Stimulated activated CD4-positive, alpha-beta T cell treated with anti-CD3 and anti-CD28 coated beads, Interleukin-4, amount 100 ng/mL, for 48 hours (primary cell): ENCODE measurements at regions not wholly inside any gene's neighbourhood (a gene's known extent, or its start where the extent isn't known, plus 50 kb on each side); places are given as distances from the start of the nearest gene placed in this dataset.

ENCODE experiments used
- DNase-seq, 2 donors: peaks; one replicate each; pipeline ENCODE4 v3.0.0-alpha.2; 2020; ENCODE audit warnings: low read depth in 2 of 2

DNA sequence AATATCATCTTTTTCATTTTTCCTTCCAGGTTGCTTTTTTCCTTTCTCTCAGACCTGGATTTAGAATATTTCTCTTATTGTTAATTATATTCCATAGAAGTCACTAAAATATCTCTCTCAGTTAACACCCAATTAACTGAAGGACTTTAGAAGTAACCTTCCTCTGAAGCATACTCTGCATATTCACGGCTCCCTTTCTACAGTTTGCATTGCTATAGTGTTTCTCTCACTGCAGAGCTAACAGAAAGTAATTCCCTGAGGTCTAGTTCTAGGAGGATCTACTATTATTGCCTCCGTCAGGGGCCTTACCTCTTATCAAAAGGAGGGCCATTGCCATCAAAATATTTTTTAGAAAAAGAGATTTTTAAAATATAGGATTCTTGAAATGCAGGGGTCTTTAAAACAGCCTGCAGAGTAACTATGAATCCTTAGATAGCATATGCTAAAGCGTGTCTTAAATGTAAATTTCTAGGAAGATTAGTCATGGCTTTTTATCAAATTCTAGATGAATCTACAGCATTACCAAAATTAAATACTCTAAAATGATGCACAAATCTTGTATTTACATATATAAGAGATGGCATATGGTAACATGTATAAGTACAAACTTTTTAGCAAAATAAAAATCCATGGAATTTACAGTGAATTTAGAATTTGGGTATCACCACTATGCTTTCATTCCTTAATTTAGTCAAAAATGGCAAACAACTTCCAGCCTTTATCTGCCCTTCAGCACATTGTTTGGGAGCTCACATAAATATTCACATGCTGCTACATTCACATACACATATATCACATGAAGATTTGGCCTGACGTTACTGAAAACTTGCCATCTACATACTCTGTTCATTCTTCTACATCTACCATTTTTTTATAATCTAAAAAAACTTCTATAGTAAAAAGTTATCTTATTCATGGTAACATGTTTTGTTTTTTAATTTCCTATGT lies 696.8 kb downstream of the OTOL1 start:
- DNase-seq: no peak

DNA sequence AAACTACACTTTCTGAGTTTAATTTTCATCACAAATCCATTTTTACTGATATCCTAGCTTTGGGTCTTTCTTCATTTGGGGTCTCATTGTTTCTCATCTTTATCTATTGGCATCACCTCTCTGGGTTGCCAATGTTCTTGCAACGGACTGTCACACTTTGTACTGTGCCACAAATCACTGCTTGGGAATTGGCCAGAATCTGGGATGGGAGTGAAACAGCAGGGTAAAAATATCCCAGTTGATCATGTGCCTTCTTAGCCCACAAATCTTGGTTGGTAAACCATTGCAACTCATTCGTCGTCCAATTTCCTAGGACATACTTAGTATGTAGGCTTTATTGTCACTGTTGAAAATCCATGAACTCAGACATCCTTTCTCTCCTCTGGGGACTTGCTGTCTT lies 698.5 kb downstream of the OTOL1 start:
- DNase-seq: no peak

DNA sequence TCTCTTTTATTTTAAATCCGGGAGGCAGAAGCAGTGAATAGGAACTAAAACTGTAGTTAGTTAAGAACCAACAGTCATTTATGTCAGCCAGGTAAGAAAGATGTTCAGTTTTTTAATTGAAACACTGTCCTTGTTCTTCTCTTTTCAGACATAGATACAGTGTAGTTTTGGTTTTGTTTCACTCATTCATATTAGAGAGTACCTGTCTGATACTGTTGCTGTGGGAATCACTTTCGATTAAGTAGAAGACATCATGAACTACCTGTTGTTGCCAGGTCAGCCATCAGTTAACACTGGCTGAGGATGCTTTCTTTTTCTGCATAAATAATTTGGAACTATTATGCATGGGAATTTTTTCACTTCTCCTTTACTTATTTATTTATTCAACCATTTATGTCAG lies 700.4 kb downstream of the OTOL1 start:
- DNase-seq: no peak

DNA sequence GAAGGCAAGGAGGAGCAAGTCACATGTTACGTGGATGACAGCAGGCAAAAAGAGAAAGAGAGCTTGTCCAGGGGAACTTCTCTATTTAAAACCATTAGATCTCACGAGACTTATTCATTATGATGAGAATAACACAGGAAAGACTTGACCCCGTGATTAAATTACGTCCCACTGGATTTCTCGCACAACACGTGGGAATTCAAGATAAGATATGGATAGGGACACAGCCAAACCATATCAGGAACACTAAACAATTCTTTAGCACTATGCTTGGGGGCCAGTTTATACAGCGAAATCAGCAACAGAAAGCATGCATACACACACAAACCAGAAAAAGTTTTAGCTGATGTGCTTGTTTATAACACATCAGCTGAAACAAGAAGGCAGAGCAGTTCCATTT lies 704.2 kb downstream of the OTOL1 start:
- DNase-seq: no peak

DNA sequence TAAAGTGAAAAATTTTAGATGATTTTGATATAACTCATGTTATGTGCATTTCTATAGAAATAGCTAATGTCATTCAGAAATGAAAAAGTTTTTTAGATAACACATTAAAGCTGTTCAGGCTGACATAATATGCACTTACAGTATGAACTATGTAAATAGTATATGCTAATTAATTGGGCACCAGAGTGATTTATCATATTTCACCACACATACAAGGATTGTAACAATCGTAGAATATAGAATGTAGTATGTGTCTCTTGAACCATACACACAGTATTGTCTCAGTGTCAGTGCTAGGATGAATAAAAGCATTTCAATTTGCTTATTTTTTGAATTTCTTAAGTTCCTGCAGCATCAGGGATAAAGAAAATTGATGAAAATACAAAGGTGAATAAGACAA lies 710.0 kb downstream of the OTOL1 start:
- DNase-seq: no peak

DNA sequence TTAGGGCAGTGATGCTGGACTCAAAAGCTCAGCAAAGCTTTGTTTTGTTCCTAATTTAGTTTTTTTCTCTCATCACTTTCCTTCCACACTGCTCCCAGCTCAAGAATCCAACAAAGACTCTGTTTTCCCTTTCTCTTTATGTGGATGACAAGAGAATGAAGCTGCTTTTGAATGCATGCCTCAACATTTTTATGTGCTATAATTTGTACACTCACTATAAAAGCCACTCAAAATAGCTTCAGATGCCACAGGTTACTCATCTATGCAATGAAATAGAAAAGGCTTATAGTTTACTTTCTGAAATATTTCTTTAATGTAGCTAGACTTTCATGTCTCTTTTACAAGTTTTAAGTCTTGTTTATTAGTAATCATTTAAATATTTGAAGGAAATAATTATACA lies 714.9 kb downstream of the OTOL1 start:
- DNase-seq: no peak

DNA sequence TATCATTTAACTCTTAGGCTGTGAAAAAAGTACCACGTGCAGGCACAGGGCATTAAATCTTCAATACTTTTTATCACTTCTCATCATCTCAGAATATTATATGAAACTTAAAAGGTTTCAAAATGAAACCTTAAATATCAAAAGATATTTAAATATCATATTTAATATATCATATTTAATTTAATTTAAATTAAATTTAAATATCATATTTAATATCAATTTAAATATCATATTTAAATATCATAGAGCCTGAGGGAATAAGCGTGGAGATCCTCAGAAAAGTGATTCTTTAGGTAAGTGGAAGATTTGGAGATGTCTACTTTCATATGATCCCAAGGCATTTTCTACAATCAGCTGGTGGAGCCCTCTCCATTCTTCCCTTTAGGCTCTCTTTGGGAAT lies 716.6 kb downstream of the OTOL1 start:
- no peak for DNase-seq

DNA sequence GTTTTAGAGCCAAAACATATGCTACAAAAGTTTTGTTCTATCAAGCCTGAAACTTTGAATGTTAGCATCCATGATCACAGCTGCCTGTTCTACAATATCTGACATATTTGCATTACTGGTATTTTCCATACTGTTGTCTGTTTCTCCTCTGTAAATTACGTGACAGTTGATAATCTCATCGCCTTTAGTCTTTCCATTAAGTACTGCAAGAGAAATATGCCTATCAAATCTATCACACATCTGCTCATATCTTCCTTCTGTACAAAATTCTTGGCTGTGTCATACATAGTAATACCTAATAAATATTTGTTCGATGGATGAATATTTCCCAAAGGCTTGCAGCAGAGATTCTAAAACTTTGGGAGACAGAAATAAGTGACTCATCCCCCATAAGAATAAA lies 717.3 kb downstream of the OTOL1 start:
- no peak for DNase-seq

DNA sequence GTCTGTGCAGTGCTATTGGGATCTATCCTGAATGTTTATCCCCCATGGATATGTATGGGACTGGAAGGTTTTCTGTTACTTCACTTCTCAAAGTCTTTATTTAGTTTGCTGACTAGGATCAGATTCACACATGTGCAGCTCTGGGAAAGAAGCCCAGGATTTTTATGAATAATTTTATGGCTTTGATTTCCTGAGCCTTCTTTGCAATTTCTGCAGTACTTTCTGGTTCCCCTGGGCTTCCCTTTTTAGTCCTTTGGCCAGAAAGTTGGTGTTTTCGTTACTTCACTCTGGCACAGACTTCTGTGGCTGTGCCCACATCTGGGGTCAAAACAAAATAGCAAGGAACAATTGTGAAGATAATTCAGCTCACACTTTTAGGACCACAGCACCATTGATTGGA lies 721.0 kb downstream of the OTOL1 start:
- no peak for DNase-seq

DNA sequence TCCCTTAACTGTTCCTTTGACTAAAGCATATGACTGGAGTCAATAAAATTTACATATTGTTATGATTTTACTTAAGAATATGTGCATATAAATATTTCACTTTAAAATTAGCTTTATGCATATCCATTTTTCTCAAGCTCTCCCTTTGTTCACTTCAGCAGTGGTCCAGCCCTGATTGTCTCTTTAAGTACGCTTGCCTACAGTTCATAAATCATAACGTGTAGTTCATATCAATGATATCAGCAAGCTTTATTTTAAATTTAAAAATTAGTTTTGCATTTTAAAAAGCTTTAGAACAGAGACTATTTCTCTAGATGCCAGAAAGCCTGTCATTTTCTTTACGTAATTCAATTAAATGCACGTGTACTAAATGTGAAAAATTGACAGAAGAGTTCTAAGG lies 721.9 kb downstream of the OTOL1 start:
- DNase-seq: no peak

DNA sequence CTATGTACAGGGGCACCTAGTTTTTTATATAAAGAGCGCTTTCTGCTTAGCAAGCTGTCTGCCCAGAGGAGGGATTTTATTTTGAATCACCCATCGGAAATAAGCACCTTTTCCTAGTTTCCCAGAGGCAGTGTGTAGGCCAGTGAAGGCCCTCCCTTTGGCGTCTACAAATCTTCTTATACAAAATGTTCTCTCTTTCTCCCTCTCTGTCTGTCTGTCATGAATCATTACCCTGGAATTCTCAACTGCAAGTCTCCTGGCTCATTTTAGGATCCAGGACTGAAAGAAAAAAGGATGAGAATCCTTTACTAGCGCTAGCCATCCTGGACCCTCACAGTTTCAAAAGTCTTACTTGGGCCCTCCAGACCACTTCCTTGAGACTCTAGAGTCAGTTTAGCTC lies 728.1 kb downstream of the OTOL1 start:
- DNase-seq: no peak

DNA sequence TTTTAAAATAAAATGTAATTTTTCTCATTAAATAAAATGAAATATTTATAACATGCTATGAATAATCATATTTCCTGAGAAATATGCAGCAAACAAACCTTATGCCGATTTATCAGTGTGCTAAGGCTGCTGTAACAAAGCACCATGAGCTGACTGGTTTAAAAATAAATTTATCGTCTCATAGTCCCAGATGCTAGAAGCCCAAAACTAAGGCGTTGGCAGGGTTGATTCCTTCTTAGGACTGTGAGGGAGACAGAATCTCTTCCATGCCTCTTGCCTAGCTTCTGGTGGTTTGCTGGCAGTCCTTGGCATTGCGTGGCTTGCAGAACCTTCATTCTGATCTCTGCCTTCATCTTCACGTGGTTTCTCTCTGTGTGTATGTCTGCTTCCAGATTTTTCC lies 740.3 kb downstream of the OTOL1 start:
- DNase-seq: no peak

DNA sequence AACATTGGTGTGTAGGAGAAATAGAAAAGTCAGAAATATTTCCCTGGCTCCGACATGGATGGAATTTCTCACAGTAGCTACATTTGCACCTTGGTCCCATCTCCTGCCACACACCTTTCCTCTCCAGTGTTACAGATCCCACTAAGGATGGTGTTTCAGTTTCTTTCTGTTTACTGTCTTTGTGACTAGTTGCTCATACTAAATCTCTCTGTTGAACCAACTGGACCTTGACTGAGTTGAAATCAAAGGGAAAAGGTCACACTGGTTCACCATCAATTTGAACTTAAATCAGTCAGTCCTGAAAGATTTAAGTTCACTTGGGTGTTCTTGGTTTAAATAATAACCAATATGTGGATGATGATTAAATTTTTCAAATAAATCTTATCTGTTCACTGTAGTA lies 754.2 kb downstream of the OTOL1 start:
- no peak for DNase-seq

DNA sequence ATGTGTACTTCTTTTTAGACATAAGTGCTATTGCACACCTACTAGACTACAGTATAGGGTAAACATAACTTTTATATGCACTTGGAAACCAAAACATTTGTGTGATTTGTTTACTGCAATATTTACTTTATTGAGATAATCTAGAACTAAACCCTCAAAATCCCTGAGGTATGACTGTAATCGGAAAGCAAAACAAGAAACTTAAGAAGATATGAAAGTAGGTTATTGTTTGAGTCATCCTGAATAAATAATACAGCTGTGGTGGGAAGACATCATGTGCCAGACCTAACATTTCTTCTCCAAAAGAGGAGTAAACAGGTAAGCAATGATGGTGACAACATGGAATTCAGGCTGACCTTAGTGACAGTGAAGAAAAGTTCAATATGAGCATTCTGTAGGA lies 765.5 kb downstream of the OTOL1 start:
- no peak for DNase-seq

DNA sequence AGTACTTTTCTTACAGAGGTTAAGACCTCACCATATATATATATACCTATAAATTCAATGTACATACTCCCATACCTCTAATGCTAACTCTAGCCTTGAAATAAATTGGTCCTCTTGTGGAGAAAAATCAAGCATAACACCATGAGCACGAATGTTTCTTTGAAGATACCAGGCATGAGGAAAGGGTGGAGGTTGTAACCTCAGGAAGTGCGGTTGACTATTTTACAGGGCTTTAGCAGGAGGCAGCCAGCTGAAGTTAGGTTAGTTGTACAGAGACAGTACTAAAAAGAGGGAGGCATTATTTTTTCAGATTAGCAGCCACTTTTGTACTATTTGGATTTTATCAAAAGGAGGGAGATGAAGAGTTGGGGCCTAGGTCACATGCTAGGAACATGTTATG lies 767.0 kb downstream of the OTOL1 start:
- DNase-seq: no peak

DNA sequence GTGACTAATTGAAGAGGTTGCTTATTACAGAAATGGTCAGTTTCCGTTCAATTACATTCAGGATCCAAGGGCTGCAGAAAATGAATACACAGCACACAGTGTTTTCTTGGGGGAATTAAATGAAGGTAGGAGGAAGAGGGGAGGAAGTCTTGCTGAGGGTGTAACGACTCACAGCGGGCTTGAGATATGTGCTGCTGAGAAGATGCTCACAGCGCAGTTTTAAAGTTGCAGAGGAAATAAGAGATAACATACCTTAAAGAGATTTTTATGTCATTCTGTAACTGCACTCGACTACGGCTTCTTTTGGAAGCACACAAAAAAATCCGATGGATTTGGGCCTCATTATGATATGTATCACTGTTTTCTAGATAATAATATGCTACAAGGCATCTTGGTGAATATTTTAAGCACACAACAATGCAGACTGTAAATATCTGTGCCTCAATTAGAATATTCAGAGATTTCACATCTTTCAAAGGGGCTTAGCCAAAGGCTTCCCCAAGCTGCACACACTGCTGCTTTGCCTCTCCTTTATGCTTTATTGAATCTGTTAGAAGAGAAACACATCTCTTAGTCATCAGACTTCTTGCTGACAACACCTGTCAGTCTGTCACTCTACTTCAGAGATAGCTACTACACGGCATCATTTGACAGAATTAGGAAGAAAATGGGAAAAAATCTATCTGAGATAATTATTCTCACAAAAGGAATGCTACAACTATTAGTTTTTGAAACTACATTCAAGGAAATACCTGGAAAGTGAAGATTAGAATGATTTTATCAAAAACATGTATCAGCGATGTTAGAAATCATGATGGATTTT lies 773.2 kb downstream of the OTOL1 start:
- no peak for DNase-seq

DNA sequence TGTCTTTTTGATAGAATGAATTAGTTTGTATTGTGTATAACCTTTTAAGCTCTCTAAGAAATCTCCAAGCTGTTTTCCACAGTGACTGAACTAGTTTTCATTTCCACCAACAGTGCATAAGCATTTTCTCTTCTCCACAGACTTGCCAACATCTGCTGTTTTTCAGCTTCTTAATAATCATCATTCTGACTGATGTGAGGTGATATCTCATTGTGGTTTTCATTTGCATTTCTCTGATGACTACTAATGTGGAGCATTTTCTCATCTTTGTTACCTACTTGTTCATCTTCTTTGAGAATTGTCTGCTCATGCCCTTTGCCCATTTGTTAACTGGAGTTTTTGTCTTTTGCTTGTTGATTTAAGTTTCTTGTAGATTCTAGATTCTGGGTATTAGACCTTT lies 777.5 kb downstream of the OTOL1 start:
- no peak for DNase-seq

DNA sequence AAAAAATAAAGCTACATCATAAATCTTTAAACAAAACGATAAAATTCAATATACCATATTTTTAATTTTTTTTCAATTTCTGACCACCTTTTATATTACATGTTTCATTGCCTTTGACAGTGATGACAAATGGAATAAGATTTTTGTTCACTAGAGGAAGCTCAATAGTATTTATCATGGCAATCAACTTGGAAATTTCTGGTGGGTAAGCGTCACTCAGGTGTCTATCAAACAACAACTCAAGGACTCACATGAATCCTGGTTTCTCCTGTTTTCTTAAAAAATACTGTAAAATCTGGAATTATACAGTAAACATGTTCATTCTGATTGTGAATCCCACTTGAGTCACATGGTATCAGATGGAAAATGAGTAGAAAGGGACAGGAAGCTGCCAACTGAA lies 782.2 kb downstream of the OTOL1 start:
- no peak for DNase-seq

DNA sequence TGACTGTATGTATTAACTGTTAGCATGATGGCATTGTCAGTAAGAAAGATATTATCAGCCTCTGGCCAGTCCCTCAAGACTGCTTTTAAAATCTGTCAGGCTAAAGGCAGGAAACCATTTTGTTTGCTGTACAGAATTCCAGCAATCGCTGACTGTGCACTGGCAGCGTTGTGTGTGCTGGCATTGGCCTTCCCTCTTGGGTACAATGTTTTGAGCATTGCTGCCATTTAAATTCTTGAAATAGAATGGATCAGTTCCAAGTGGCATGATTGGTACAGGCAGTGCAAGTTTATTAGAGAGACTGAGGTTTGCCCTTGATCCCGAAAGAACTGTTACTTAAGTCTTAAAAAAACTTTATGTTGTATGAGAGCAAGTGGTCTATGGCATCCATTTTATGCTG lies 788.7 kb downstream of the OTOL1 start:
- no peak for DNase-seq

DNA sequence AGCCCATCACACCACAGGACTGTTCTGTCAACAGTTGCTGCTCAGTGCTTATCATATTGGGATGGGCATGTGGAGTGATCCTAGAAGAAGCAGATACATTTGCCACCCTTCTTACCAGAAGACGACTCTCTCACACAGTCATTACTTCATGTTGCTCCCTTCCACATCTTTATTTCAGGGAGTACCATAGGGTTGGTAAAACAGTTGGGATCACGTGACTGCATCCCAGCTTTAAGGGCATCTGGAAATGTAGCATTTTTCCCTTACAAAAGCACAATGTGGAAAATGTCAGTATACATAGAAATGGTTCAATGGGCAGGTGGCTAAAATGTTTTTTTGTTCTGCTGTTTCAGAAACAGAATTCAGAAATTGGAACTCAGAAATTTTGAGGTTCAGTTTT lies 791.0 kb downstream of the OTOL1 start:
- no peak for DNase-seq

DNA sequence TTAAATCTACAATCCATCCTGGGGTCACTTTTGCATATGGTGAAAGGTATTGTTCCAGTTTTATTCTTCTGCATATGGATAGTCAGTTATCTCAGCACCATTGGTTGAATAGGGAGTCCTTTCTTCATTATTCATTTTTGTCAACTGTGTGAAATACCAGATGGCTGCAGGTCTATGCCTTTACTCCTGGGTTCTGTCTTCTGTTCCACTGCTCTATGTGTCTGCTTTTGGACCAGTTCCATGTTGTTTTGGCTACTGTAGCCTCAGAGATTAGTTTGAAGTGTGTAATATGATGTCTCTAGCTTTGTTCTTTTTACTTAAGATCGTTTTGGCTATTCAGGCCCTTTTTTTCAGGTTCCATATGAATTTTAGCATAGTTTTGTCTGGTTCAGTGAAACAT lies 795.8 kb downstream of the OTOL1 start:
- no peak for DNase-seq

DNA sequence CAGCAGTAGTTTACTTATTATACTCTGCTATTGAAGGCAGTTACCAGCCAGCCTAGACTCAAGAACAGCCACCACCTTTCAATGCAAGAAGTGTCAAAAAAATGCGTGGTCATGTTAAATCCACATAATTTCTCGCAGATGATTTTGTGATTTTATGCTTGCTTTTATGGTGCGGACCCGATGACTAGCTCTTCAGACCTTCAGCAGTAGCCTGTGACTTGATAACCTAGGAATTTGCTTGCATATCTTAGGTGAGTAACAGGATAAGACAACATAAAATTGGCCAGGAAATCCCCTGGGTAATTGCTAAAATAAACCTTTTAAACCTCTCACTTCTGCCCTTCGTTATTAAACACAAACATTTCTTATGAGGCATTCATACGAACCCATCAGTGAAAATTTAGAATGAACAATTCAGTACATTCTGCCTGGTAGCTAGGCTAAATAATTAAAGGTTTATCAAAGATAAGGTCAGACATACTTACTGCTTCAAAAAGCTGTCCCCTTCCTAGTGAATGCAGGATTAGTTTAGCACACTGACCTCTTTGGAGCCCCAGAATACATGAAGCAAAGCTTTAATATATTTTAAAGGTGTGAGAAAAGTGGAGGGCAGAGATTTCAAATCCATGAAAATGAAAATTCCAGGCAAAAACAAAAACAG lies 798.8 kb downstream of the OTOL1 start:
- DNase-seq: no peak
